Endodermal cell (in vitro differentiated cells): ENCODE measurements at regions not wholly inside any gene's neighbourhood (a gene's known extent, or its start where the extent isn't known, plus 50 kb on each side); places are given as distances from the start of the nearest gene placed in this dataset.

Source experiments
- DNase-seq: peaks from one replicate; pipeline ENCODE4 v3.0.0-alpha.2; 2017
- H3K27ac ChIP-seq: 2 replicates; pipeline ENCODE4 v1.5.1; 2013; ENCODE audit warnings: mild to moderate bottlenecking, low read depth, low read length, moderate library complexity
- H3K27me3 ChIP-seq: 2 replicates; pipeline ENCODE4 v1.6.1; 2013; ENCODE audit warnings: mild to moderate bottlenecking, low read length, moderate library complexity; ENCODE audit not compliant: insufficient read depth, control insufficient read depth, poor library complexity, severe bottlenecking
- H3K36me3 ChIP-seq: 2 replicates; pipeline ENCODE4 v1.7.0; 2013; ENCODE audit warnings: mild to moderate bottlenecking, low read length, moderate library complexity; ENCODE audit not compliant: control insufficient read depth, insufficient read depth
- H3K4me1 ChIP-seq: one replicate; pipeline ENCODE4 v1.7.0; 2013; ENCODE audit warnings: low read length; ENCODE audit not compliant: control insufficient read depth, insufficient read depth
- H3K4me3 ChIP-seq: 2 replicates; pipeline ENCODE4 v1.5.1; 2013; ENCODE audit warnings: mild to moderate bottlenecking, low read length, moderate library complexity
- H3K9ac ChIP-seq: 2 replicates; pipeline ENCODE4 v1.6.1; 2013; ENCODE audit warnings: mild to moderate bottlenecking, low read length, moderate library complexity; ENCODE audit not compliant: poor library complexity, severe bottlenecking; ENCODE audit errors: extremely low read depth
- H3K9me3 ChIP-seq: 2 replicates; pipeline ENCODE4 v1.6.1; 2013; ENCODE audit warnings: mild to moderate bottlenecking, low read length, moderate library complexity; ENCODE audit not compliant: control insufficient read depth
- H3K27ac Mint-ChIP-seq: 2 replicates; pipeline ENCODE4 v1.8.0; 2020; ENCODE audit warnings: mixed read lengths
- H3K27me3 Mint-ChIP-seq: 2 replicates; pipeline ENCODE4 v1.8.0; 2021; ENCODE audit warnings: mild to moderate bottlenecking, mixed read lengths; ENCODE audit not compliant: insufficient read depth
- H3K36me3 Mint-ChIP-seq: 2 replicates; pipeline ENCODE4 v1.8.0; 2020; ENCODE audit warnings: low read depth, mixed read lengths
- H3K4me1 Mint-ChIP-seq: 2 replicates; pipeline ENCODE4 v1.8.0; 2020; ENCODE audit warnings: mixed read lengths
- H3K4me3 Mint-ChIP-seq: 2 replicates; pipeline ENCODE4 v1.8.0; 2020; ENCODE audit warnings: mild to moderate bottlenecking, moderate library complexity, mixed read lengths
- H3K9me3 Mint-ChIP-seq: 2 replicates; pipeline ENCODE4 v1.8.0; 2020; ENCODE audit warnings: mild to moderate bottlenecking, mixed read lengths
- CTCF ChIP-seq: fragments of 200-600 bp; sonication (generic); conservative IDR thresholded peaks from 2 replicates; pipeline ENCODE4 v1.5.0; 2021; ENCODE audit warnings: antibody characterized with exemption, mild to moderate bottlenecking
- whole genome bisulfite sequencing, 2 experiments: methylation state at CpG; one replicate each; pipeline versions ENCODE4 v1.1.5 to v1.1.7; 2013; ENCODE audit warnings: missing lambda C conversion rate in 2 of 2, mixed read lengths in 1 of 2; ENCODE audit not compliant: insufficient coverage in 1 of 2, insufficient read length in 1 of 2; 5-methylcytosine and 5-hydroxymethylcytosine counted together

- peaks cover 3% of the 10 kb centered on the region for H3K4me1 ChIP-seq
- DNase-seq: no peak
- no peak overlapping the region for H3K27ac Mint-ChIP-seq
- H3K9ac ChIP-seq: no peak overlapping the region
- no peak overlapping the region for H3K4me3 Mint-ChIP-seq
- H3K27ac ChIP-seq: no peak overlapping the region
- H3K4me3 ChIP-seq: no peak overlapping the region
- no peaks in the 10 kb centered on the region for H3K9me3 Mint-ChIP-seq
- peaks cover 16% of the 10 kb centered on the region for H3K4me1 Mint-ChIP-seq
- no peaks in the 10 kb centered on the region for H3K36me3 Mint-ChIP-seq
- no peaks in the 10 kb centered on the region for H3K36me3 ChIP-seq
- no peaks in the 10 kb centered on the region for H3K9me3 ChIP-seq
- H3K27me3 Mint-ChIP-seq: no peaks in the 10 kb centered on the region
- H3K27me3 ChIP-seq: no peaks in the 10 kb centered on the region
- no peak for TF ChIP-seq CTCF
Observed at GRCh38 chr4:32789026-32789608, 2068.9 kb downstream of the PCDH7 start.

GRCh38 chr4:32790803-32791202 is 2070.6 kb downstream of the PCDH7 start:
- Histone ChIP-seq H3K27ac (no peak overlapping the region), H3K27me3 (no peaks in the 10 kb centered on the region), H3K4me3 (peak overlapping the region; percentile 46), H3K36me3 (no peaks in the 10 kb centered on the region), H3K4me1 (peaks cover 3% of the 10 kb centered on the region), H3K9me3 (no peaks in the 10 kb centered on the region), H3K9ac (no peak overlapping the region)
- TF ChIP-seq CTCF: no peak
- H3K9me3 Mint-ChIP-seq: no peaks in the 10 kb centered on the region
- H3K4me1 Mint-ChIP-seq: peaks cover 16% of the 10 kb centered on the region
- DNase-seq: no peak
- H3K27me3 Mint-ChIP-seq: no peaks in the 10 kb centered on the region
- H3K27ac Mint-ChIP-seq: no peak overlapping the region
- no peak overlapping the region for H3K4me3 Mint-ChIP-seq
- no peaks in the 10 kb centered on the region for H3K36me3 Mint-ChIP-seq
- WGBS, 2 experiments: 41% methylated on average over 1 of the region's 1 CpG; no CpG with 5 or more reads in 1 of the 2 experiments

GRCh38 chr4:32798471-32799159 is 2078.4 kb downstream of the PCDH7 start:
- H3K27ac ChIP-seq: no peak overlapping the region
- H3K27me3 Mint-ChIP-seq: no peaks in the 10 kb centered on the region
- no peak for TF ChIP-seq CTCF
- H3K27ac Mint-ChIP-seq: no peak overlapping the region
- H3K9ac ChIP-seq: no peak overlapping the region
- H3K4me3 ChIP-seq: no peak overlapping the region
- H3K4me3 Mint-ChIP-seq: no peak overlapping the region
- no peaks in the 10 kb centered on the region for H3K27me3 ChIP-seq
- no peaks in the 10 kb centered on the region for H3K9me3 Mint-ChIP-seq
- 93 to 100% methylated on average over 2 to 9 of the region's 9 CpGs for WGBS, 2 experiments
- no peaks in the 10 kb centered on the region for H3K9me3 ChIP-seq
- H3K36me3 ChIP-seq: no peaks in the 10 kb centered on the region
- no peaks in the 10 kb centered on the region for H3K36me3 Mint-ChIP-seq
- H3K4me1 Mint-ChIP-seq: peaks cover 6% of the 10 kb centered on the region
- no peak for DNase-seq
- H3K4me1 ChIP-seq: no peaks in the 10 kb centered on the region
